ENCODE measurements at regions not wholly inside any gene's neighbourhood (a gene's known extent, or its start where the extent isn't known, plus 50 kb on each side); places are given as distances from the start of the nearest gene placed in this dataset.

DNA sequence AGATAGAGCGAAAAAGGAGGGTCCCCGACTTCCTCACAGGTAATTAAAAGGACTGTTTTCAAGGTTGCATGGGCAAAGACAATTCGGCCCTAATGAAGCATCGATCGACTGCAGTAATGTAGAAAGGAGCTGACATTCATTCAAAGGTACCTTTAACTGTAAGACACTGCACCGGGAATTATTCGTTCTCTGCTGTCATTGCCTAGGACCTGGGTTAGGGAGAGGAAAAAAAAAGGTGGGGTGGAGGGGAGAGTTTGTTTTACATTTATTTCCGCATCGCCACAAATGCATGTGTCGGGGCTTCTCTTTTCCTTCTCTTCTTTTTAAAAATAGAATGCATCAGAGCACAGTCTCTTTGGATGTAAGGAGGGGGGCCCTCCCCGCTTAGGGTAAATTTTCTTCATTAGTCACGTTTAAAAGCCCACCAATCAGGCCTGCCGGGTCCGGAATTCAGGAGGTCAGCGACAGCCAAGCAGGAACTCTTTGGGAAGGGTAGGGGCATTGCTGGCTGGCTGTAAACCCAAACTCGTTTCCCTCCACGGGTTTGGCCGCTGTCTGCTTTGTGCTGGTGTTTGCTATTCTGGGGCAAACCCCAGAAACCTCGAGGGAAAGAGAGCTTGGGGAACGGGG is 496.2 kb upstream of the ZFHX3 start:
- Histone ChIP-seq H3K4me1 (ENCODE audit: control insufficient read depth in 2 of 2, insufficient read depth in 2 of 2, low read length in 2 of 2) (no peaks in the 10 kb centered on the region), H3K36me3 (ENCODE audit: control insufficient read depth in 2 of 2, insufficient read depth in 2 of 2, low read length in 2 of 2) (no peaks in the 10 kb centered on the region), H3K27ac (ENCODE audit: low read depth in 2 of 2, low read length in 2 of 2) (no peak overlapping the region), H3K27me3 (ENCODE audit: control insufficient read depth in 2 of 2, insufficient read depth in 2 of 2, low read length in 2 of 2) (peaks cover 9 to 36% of the 10 kb centered on the region in 2 donors), H3K9me3 (ENCODE audit: control insufficient read depth in 2 of 2, low read length in 2 of 2) (no peaks in the 10 kb centered on the region), H3K9ac (ENCODE audit: low read depth in 1 of 2, low read length in 2 of 2) (no peak overlapping the region), H3K4me3 (ENCODE audit: low read length in 2 of 2) (no peak overlapping the region)

GRCh38 chr16:73543331-73543969 is 495.5 kb upstream of the ZFHX3 start:
- no peak overlapping the region for H3K4me3 ChIP-seq (ENCODE audit: low read length in 2 of 2)
- peaks cover 9 to 36% of the 10 kb centered on the region in 2 donors for H3K27me3 ChIP-seq (ENCODE audit: control insufficient read depth in 2 of 2, insufficient read depth in 2 of 2, low read length in 2 of 2)
- H3K27ac ChIP-seq (ENCODE audit: low read depth in 2 of 2, low read length in 2 of 2) = no peak overlapping the region
- no peaks in the 10 kb centered on the region for H3K36me3 ChIP-seq (ENCODE audit: control insufficient read depth in 2 of 2, insufficient read depth in 2 of 2, low read length in 2 of 2)
- no peaks in the 10 kb centered on the region for H3K9me3 ChIP-seq (ENCODE audit: control insufficient read depth in 2 of 2, low read length in 2 of 2)
- no peaks in the 10 kb centered on the region for H3K4me1 ChIP-seq (ENCODE audit: control insufficient read depth in 2 of 2, insufficient read depth in 2 of 2, low read length in 2 of 2)
- H3K9ac ChIP-seq (ENCODE audit: low read depth in 1 of 2, low read length in 2 of 2) = no peak overlapping the region

GRCh38 chr16:73542885-73543284 is 495.0 kb upstream of the ZFHX3 start:
- Histone ChIP-seq H3K27me3 (ENCODE audit: control insufficient read depth in 2 of 2, insufficient read depth in 2 of 2, low read length in 2 of 2) (peaks cover 5 to 32% of the 10 kb centered on the region in 2 donors), H3K27ac (ENCODE audit: low read depth in 2 of 2, low read length in 2 of 2) (no peak overlapping the region), H3K9me3 (ENCODE audit: control insufficient read depth in 2 of 2, low read length in 2 of 2) (no peaks in the 10 kb centered on the region), H3K4me1 (ENCODE audit: control insufficient read depth in 2 of 2, insufficient read depth in 2 of 2, low read length in 2 of 2) (no peaks in the 10 kb centered on the region), H3K9ac (ENCODE audit: low read depth in 1 of 2, low read length in 2 of 2) (no peak overlapping the region), H3K4me3 (ENCODE audit: low read length in 2 of 2) (no peak overlapping the region), H3K36me3 (ENCODE audit: control insufficient read depth in 2 of 2, insufficient read depth in 2 of 2, low read length in 2 of 2) (no peaks in the 10 kb centered on the region)

DNA sequence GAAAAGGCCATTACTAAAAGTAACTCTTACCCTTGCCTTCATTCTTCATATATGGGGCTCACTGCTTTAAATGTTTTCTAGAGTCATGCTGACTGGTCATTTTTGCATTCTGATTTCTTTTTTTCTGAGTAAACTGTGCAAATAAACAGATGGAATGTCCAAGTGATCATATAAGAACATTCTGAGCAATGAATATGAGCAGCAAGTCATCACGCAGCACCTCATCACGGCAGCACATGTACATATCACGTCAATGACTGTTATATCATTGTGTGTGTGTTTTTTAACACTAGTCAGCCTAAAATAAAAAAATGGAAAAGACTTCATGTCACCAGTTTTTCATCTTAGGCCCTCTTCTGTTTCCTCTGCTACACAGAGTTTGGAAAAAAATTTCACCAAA is 490.0 kb upstream of the ZFHX3 start:
- Histone ChIP-seq H3K9me3 (ENCODE audit: control insufficient read depth in 2 of 2, low read length in 2 of 2) (no peaks in the 10 kb centered on the region), H3K9ac (ENCODE audit: low read depth in 1 of 2, low read length in 2 of 2) (no peak overlapping the region), H3K27ac (ENCODE audit: low read depth in 2 of 2, low read length in 2 of 2) (no peak overlapping the region), H3K4me3 (ENCODE audit: low read length in 2 of 2) (no peak overlapping the region), H3K27me3 (ENCODE audit: control insufficient read depth in 2 of 2, insufficient read depth in 2 of 2, low read length in 2 of 2) (peaks cover 0 to 3% of the 10 kb centered on the region in 2 donors), H3K36me3 (ENCODE audit: control insufficient read depth in 2 of 2, insufficient read depth in 2 of 2, low read length in 2 of 2) (no peaks in the 10 kb centered on the region), H3K4me1 (ENCODE audit: control insufficient read depth in 2 of 2, insufficient read depth in 2 of 2, low read length in 2 of 2) (no peaks in the 10 kb centered on the region)

GRCh38 chr16:73536931-73537330 is 489.0 kb upstream of the ZFHX3 start:
- Histone ChIP-seq H3K27ac (ENCODE audit: low read depth in 2 of 2, low read length in 2 of 2) (no peak overlapping the region), H3K4me3 (ENCODE audit: low read length in 2 of 2) (no peak overlapping the region), H3K9me3 (ENCODE audit: control insufficient read depth in 2 of 2, low read length in 2 of 2) (no peaks in the 10 kb centered on the region), H3K27me3 (ENCODE audit: control insufficient read depth in 2 of 2, insufficient read depth in 2 of 2, low read length in 2 of 2) (no peaks in the 10 kb centered on the region), H3K36me3 (ENCODE audit: control insufficient read depth in 2 of 2, insufficient read depth in 2 of 2, low read length in 2 of 2) (no peaks in the 10 kb centered on the region), H3K4me1 (ENCODE audit: control insufficient read depth in 2 of 2, insufficient read depth in 2 of 2, low read length in 2 of 2) (no peaks in the 10 kb centered on the region), H3K9ac (ENCODE audit: low read depth in 1 of 2, low read length in 2 of 2) (no peak overlapping the region)

DNA sequence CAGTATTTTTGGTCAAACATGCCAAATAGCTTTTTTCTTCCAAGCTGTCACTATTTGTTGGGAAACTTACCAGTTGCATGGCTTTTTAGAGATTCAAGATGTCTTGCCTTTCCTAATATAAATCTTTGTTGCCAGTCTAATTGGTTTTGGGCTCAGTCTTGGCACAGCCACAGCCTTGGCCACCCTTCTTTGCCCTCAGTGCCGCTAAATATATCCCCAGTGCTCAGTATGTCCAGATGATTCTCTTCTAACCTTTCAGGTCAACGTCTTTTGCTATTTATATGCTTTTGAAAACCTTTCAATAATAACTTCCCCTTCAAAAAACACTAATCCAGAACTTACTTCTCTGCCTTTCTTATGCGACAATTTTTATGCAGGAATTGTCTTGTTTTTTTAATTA is 483.1 kb upstream of the ZFHX3 start:
- H3K36me3 ChIP-seq (ENCODE audit: control insufficient read depth in 2 of 2, insufficient read depth in 2 of 2, low read length in 2 of 2) = no peaks in the 10 kb centered on the region
- H3K27me3 ChIP-seq (ENCODE audit: control insufficient read depth in 2 of 2, insufficient read depth in 2 of 2, low read length in 2 of 2) = no peaks in the 10 kb centered on the region
- H3K27ac ChIP-seq (ENCODE audit: low read depth in 2 of 2, low read length in 2 of 2) = no peak overlapping the region
- no peak overlapping the region for H3K9ac ChIP-seq (ENCODE audit: low read depth in 1 of 2, low read length in 2 of 2)
- no peak overlapping the region for H3K4me3 ChIP-seq (ENCODE audit: low read length in 2 of 2)
- H3K9me3 ChIP-seq (ENCODE audit: control insufficient read depth in 2 of 2, low read length in 2 of 2) = no peaks in the 10 kb centered on the region
- no peaks in the 10 kb centered on the region for H3K4me1 ChIP-seq (ENCODE audit: control insufficient read depth in 2 of 2, insufficient read depth in 2 of 2, low read length in 2 of 2)

DNA sequence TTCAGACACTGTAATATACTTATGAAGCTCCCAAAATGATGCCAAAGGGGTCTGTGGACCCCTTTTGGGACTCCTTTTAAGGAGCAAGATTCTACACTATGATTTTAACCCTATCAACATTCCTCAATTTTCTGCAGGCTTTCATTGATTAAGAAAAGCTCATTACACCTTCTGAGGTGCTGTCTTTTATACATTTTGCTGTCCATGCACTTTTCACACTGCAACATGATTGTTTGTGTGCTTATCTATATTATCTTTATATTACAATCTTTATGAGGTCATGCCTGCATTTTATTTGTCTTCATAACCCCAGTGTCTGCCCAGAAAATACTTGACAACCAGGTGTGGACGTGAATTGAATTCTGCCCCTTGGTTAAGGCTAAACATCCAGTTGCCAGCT is 482.6 kb upstream of the ZFHX3 start:
- Histone ChIP-seq H3K27me3 (ENCODE audit: control insufficient read depth in 2 of 2, insufficient read depth in 2 of 2, low read length in 2 of 2) (no peaks in the 10 kb centered on the region), H3K36me3 (ENCODE audit: control insufficient read depth in 2 of 2, insufficient read depth in 2 of 2, low read length in 2 of 2) (no peaks in the 10 kb centered on the region), H3K9ac (ENCODE audit: low read depth in 1 of 2, low read length in 2 of 2) (no peak overlapping the region), H3K4me3 (ENCODE audit: low read length in 2 of 2) (no peak overlapping the region), H3K9me3 (ENCODE audit: control insufficient read depth in 2 of 2, low read length in 2 of 2) (no peaks in the 10 kb centered on the region), H3K27ac (ENCODE audit: low read depth in 2 of 2, low read length in 2 of 2) (no peak overlapping the region), H3K4me1 (ENCODE audit: control insufficient read depth in 2 of 2, insufficient read depth in 2 of 2, low read length in 2 of 2) (no peaks in the 10 kb centered on the region)

DNA sequence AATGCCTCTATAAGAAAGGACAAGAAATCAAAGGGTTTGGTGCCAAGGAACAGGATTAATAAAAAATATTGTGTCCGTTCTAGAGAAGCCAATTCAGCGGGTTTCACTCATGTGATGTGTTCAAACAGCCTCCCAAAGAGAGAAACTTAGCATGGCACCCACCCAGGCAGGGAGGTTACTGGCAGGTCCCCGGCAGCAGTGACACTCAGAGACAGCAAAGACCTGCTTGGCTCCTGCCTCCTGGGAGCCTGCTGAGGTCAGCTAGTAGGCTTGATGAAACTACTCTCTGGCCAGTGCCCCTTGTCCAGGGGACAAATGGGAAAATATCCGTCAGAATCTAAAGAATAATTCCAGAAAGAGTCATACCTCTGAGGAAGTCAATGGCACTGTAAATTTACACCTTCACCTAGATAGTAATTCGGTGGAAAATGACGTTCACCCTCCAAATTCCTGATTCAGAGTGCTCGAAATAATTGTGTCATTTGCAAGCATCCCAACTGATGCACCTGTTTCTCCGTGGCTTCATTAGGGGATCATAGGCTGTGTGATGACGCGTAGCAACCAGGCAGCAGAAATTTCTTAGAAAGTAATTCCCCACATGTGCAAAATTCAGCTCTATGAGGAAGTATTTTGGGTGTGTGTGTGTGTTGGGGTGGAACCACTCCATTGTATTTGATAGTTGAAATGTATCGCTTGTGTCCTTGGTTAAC is 481.5 kb upstream of the ZFHX3 start:
- Histone ChIP-seq H3K4me1 (ENCODE audit: control insufficient read depth in 2 of 2, insufficient read depth in 2 of 2, low read length in 2 of 2) (no peaks in the 10 kb centered on the region), H3K9ac (ENCODE audit: low read depth in 1 of 2, low read length in 2 of 2) (no peak overlapping the region), H3K4me3 (ENCODE audit: low read length in 2 of 2) (no peak overlapping the region), H3K9me3 (ENCODE audit: control insufficient read depth in 2 of 2, low read length in 2 of 2) (no peaks in the 10 kb centered on the region), H3K27me3 (ENCODE audit: control insufficient read depth in 2 of 2, insufficient read depth in 2 of 2, low read length in 2 of 2) (no peaks in the 10 kb centered on the region), H3K27ac (ENCODE audit: low read depth in 2 of 2, low read length in 2 of 2) (no peak overlapping the region), H3K36me3 (ENCODE audit: control insufficient read depth in 2 of 2, insufficient read depth in 2 of 2, low read length in 2 of 2) (no peaks in the 10 kb centered on the region)

DNA sequence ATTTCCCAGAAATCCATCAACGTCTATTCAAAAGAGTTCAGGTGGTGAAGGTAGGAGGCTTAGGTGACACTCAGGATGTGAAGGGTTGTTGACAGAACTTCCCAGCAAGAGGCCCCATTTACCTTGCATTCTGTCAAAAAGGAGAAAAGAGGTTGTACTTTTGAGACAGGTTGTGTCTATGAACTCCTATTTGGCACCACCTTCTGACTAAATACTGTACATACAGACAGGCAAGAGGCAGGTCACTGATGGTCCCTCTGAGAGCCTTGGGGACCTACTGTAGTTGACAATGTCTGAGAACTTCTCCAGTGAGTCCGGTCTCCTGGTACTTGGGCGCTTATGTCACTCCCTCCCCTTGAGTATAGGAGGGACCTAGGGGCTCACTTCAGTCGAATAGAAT is 479.3 kb upstream of the ZFHX3 start:
- no peak overlapping the region for H3K27ac ChIP-seq (ENCODE audit: low read depth in 2 of 2, low read length in 2 of 2)
- no peaks in the 10 kb centered on the region for H3K9me3 ChIP-seq (ENCODE audit: control insufficient read depth in 2 of 2, low read length in 2 of 2)
- H3K4me1 ChIP-seq (ENCODE audit: control insufficient read depth in 2 of 2, insufficient read depth in 2 of 2, low read length in 2 of 2) = no peaks in the 10 kb centered on the region
- no peak overlapping the region for H3K9ac ChIP-seq (ENCODE audit: low read depth in 1 of 2, low read length in 2 of 2)
- H3K27me3 ChIP-seq (ENCODE audit: control insufficient read depth in 2 of 2, insufficient read depth in 2 of 2, low read length in 2 of 2) = no peaks in the 10 kb centered on the region
- H3K36me3 ChIP-seq (ENCODE audit: control insufficient read depth in 2 of 2, insufficient read depth in 2 of 2, low read length in 2 of 2) = no peaks in the 10 kb centered on the region
- no peak overlapping the region for H3K4me3 ChIP-seq (ENCODE audit: low read length in 2 of 2)

- H3K9ac ChIP-seq (ENCODE audit: low read depth in 1 of 2, low read length in 2 of 2) = no peak overlapping the region
- H3K36me3 ChIP-seq (ENCODE audit: control insufficient read depth in 2 of 2, insufficient read depth in 2 of 2, low read length in 2 of 2) = no peaks in the 10 kb centered on the region
- no peaks in the 10 kb centered on the region for H3K4me1 ChIP-seq (ENCODE audit: control insufficient read depth in 2 of 2, insufficient read depth in 2 of 2, low read length in 2 of 2)
- no peaks in the 10 kb centered on the region for H3K9me3 ChIP-seq (ENCODE audit: control insufficient read depth in 2 of 2, low read length in 2 of 2)
- no peak overlapping the region for H3K27ac ChIP-seq (ENCODE audit: low read depth in 2 of 2, low read length in 2 of 2)
- no peak overlapping the region for H3K4me3 ChIP-seq (ENCODE audit: low read length in 2 of 2)
- H3K27me3 ChIP-seq (ENCODE audit: control insufficient read depth in 2 of 2, insufficient read depth in 2 of 2, low read length in 2 of 2) = no peaks in the 10 kb centered on the region
Observed at GRCh38 chr16:73526011-73526804, 478.3 kb upstream of the ZFHX3 start.
